GM23338 (cell line): ENCODE measurements at regions not wholly inside any gene's neighbourhood (a gene's known extent, or its start where the extent isn't known, plus 50 kb on each side); places are given as distances from the start of the nearest gene placed in this dataset.

Experiments used
- JUNB ChIP-seq: IDR thresholded peaks from one replicate; pipeline ENCODE4 v1.6.1; 2016; ENCODE audit warnings: antibody characterized with exemption; ENCODE audit not compliant: unreplicated experiment
- NANOG ChIP-seq: IDR thresholded peaks from 2 replicates; pipeline ENCODE4 v1.6.1; 2016; ENCODE audit warnings: antibody characterized with exemption, borderline replicate concordance

DNA sequence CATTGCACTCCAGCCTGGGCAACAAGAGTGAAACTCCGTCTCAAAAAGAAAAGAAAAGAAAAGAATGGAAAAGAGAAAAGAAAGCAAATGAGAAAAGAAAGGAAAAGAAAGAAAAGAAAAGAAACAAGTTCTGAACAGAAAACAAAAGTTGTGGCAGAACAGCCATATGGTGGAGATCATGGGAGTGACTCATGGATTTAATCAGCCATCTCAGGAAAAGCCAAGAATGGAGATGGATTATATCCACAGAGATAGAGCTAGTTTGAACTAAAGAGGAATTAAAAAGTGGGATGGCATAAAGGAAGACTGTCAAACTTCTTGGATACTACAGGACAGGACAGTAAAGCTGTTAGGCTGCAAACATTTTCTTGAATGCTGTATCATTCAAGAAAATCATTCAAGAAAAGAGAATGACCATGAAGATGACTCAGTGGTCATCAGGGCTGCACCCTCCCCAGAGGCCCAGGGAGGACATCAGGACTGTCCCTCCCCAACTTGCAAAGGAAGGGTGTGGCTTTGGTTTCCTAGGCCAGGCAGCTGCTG is 120.6 kb downstream of the USP22 start:
- TF ChIP-seq JUNB (no peak), NANOG (no peak)
